ENCODE measurements at regions not wholly inside any gene's neighbourhood (a gene's known extent, or its start where the extent isn't known, plus 50 kb on each side); places are given as distances from the start of the nearest gene placed in this dataset.
"Not testable (repeated sequence)": the region's sequence is repeated elsewhere in the genome, so short reads cannot be mapped to it uniquely, and the experiment has no call there.

GRCh38 chr5:74390822-74391221 is 249.7 kb downstream of the ENC1 start:
- no peaks in the 10 kb centered on the region for H3K27me3 ChIP-seq (ENCODE audit: control insufficient read depth, insufficient read depth, low read length)
- FAIRE-seq (no peak), DNase-seq (ENCODE audit: low read depth) (no peak)
- no peak overlapping the region for H3K4me3 ChIP-seq (ENCODE audit: low read depth, low read length)
- TF ChIP-seq CTCF (IDR thresholded peaks at IDR 0.05; ENCODE audit: insufficient read depth, low read length, severe bottlenecking) = no peak
- no peaks in the 10 kb centered on the region for H3K36me3 ChIP-seq (ENCODE audit: control insufficient read depth, insufficient read depth, low read length)

DNA sequence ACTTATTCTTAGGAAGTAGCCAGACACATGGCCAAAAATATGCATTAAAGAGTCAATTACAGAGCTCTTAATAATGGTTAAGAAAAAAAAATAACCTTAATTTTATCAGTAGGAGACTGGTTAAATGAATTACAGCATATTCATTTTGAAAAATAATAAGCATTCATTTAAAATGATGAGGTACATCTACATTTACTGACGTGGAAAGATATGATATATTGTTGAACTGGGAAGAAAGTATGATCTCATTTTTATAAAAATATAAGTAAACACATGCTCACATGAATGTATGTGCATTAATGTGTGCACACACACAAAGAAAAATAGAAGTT is 250.3 kb downstream of the ENC1 start:
- TF ChIP-seq CTCF (IDR thresholded peaks at IDR 0.05; ENCODE audit: insufficient read depth, low read length, severe bottlenecking) = no peak
- H3K36me3 ChIP-seq (ENCODE audit: control insufficient read depth, insufficient read depth, low read length) = no peaks in the 10 kb centered on the region
- no peak overlapping the region for H3K4me3 ChIP-seq (ENCODE audit: low read depth, low read length)
- no peak for FAIRE-seq
- no peak for DNase-seq (ENCODE audit: low read depth)
- H3K27me3 ChIP-seq (ENCODE audit: control insufficient read depth, insufficient read depth, low read length) = no peaks in the 10 kb centered on the region

GRCh38 chr5:74389531-74390305 is 250.8 kb downstream of the ENC1 start:
- FAIRE-seq (peak; percentile 58), DNase-seq (ENCODE audit: low read depth) (peak; percentile 67)
- no peak overlapping the region for H3K4me3 ChIP-seq (ENCODE audit: low read depth, low read length)
- H3K27me3 ChIP-seq (ENCODE audit: control insufficient read depth, insufficient read depth, low read length) = no peaks in the 10 kb centered on the region
- no peak for TF ChIP-seq CTCF (IDR thresholded peaks at IDR 0.05; ENCODE audit: insufficient read depth, low read length, severe bottlenecking)
- no peaks in the 10 kb centered on the region for H3K36me3 ChIP-seq (ENCODE audit: control insufficient read depth, insufficient read depth, low read length)

DNA sequence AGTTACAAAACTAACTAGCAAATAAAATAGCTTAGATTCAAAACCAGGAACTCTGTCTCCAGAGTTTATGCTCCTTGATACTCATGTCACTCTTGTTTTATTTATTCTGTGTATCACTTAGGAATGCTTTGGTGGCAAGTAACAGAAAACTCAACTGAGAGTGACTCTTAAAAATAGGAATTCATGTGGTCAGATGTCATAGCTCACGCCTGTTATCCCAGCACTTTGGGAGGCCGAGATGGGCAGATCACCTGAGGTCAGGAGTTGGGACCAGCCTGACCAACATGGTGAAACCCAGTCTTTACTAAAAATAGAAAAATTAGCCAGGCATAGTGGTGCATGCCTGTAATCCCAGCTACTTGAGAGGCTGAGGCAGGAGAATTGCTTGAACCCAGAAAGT is 252.1 kb downstream of the ENC1 start:
- H3K36me3 ChIP-seq (ENCODE audit: control insufficient read depth, insufficient read depth, low read length); H3K4me3 ChIP-seq (ENCODE audit: low read depth, low read length); H3K27me3 ChIP-seq (ENCODE audit: control insufficient read depth, insufficient read depth, low read length); FAIRE-seq; DNase-seq (ENCODE audit: low read depth): not testable (repeated sequence)

DNA sequence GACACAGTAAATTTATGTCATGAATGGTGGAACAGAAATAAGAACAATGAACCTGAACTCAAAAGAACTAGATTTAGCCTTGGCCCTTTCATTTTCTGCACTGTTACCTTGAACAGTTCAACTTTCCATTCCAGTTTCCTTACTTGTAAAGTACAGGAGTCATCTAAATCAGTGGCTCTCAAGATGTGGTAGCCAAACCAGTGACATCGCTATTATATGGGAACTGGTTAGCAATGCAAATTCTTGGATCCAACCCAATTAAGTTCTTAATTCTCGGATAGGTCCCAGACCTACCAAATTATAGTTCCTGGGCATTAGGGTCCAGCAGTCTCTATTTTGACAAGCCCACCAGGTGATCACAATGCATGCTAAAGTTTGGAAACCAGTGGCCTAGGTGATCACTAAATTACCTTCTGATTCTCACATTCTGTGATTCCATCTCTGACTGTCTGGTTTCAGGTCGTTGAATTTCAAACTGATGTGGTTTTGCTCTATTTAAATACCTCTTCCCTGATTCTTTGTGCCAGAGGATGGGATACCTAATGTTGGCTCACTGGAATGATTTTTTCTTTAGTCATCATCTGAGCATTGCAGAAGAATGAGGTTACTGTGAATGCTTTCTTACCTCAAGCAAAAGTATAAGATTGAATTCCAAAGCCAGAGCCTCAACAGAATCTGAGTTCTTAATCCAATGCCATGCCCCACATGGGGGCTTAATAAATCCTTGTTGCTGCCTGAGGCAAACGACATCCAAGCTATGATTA is 253.8 kb downstream of the ENC1 start:
- no peak for TF ChIP-seq CTCF (IDR thresholded peaks at IDR 0.05; ENCODE audit: insufficient read depth, low read length, severe bottlenecking)
- FAIRE-seq (no peak), DNase-seq (ENCODE audit: low read depth) (peak; percentile 94)
- no peaks in the 10 kb centered on the region for H3K36me3 ChIP-seq (ENCODE audit: control insufficient read depth, insufficient read depth, low read length)
- H3K4me3 ChIP-seq (ENCODE audit: low read depth, low read length) = no peak overlapping the region
- no peaks in the 10 kb centered on the region for H3K27me3 ChIP-seq (ENCODE audit: control insufficient read depth, insufficient read depth, low read length)

DNA sequence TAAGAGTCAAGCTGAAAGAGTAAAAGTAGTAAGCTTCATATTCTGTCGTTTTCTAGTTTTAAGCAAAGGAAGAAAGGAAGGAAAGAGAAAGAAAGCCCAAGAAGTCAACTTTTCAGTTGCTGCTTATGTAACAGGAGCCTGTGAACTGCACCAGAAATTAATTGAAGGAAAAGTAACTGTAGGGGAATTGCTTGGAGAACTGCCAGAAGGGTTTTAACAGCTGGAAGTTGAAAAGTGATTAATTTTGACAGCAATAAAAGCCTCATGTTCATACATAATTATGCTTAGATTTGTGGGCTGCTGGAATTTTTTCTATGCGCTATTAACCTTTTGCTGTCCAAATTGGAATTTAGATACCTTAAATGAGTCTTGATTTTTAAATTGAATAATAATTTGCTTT is 255.7 kb downstream of the ENC1 start:
- H3K36me3 ChIP-seq (ENCODE audit: control insufficient read depth, insufficient read depth, low read length) = no peaks in the 10 kb centered on the region
- no peak for TF ChIP-seq CTCF (IDR thresholded peaks at IDR 0.05; ENCODE audit: insufficient read depth, low read length, severe bottlenecking)
- no peak for FAIRE-seq

More for the DNA sequence above, 255.7 kb downstream of the ENC1 start:
- Histone ChIP-seq H3K4me3 (ENCODE audit: low read depth, low read length) (no peak overlapping the region), H3K27me3 (ENCODE audit: control insufficient read depth, insufficient read depth, low read length) (no peaks in the 10 kb centered on the region)
- DNase-seq (ENCODE audit: low read depth) = no peak

All from bronchial epithelial cell (primary cell).